ENCODE measurements at regions not wholly inside any gene's neighbourhood (a gene's known extent, or its start where the extent isn't known, plus 50 kb on each side); places are given as distances from the start of the nearest gene placed in this dataset.

DNA sequence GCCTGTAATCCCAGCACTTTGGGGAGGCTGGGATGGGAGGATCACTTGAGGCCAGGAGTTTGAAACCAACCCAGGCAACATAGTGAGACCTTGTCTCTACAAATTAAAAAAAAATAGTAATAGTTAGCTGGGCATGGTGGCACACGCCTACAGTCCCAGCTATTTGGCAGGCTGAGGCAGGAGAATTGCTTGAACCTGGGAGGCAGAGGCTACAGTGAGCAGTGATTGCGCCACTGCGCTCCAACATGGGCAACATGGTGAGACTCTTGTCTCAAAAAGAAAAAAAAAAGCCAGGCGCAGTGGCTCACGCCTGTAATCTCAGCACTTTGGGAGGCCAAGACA is 56.9 kb upstream of the MRTFB start:
- TF ChIP-seq, protein P1, sequence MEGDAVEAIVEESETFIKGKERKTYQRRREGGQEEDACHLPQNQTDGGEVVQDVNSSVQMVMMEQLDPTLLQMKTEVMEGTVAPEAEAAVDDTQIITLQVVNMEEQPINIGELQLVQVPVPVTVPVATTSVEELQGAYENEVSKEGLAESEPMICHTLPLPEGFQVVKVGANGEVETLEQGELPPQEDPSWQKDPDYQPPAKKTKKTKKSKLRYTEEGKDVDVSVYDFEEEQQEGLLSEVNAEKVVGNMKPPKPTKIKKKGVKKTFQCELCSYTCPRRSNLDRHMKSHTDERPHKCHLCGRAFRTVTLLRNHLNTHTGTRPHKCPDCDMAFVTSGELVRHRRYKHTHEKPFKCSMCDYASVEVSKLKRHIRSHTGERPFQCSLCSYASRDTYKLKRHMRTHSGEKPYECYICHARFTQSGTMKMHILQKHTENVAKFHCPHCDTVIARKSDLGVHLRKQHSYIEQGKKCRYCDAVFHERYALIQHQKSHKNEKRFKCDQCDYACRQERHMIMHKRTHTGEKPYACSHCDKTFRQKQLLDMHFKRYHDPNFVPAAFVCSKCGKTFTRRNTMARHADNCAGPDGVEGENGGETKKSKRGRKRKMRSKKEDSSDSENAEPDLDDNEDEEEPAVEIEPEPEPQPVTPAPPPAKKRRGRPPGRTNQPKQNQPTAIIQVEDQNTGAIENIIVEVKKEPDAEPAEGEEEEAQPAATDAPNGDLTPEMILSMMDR (conservative IDR thresholded peaks at IDR 0.05; ENCODE audit: low read length): no peak
- no peak for TF ChIP-seq EZH2phosphoT487 (IDR thresholded peaks at IDR 0.05; ENCODE audit: borderline replicate concordance, low read depth, low read length)
